ENCODE measurements at regions not wholly inside any gene's neighbourhood (a gene's known extent, or its start where the extent isn't known, plus 50 kb on each side); places are given as distances from the start of the nearest gene placed in this dataset.

DNA sequence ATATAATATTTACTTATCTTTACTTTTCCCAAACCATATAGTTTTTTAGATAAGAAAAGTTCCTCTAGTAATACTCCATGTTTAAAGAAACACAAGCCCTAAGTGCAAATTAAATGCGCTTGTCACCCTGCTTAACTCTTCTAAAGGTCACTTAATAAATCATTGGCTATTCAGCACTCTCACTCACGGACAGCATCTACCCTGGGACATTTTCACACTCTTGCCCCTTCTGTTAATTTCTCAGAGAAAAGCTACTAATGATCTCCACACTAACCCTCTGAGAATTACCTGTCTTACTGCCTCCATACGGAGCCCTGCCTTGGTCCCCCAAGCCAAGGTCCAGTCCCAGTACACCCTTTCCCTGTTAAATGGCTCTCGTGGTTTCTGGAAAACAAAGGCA is 102.2 kb downstream of the NRN1 start:
- Histone ChIP-seq H3K4me1 (peaks cover 5 to 19% (median 16%) of the 10 kb centered on the region in 4 donors), H3K27me3 (no peaks in the 10 kb centered on the region), H3K4me3 (no peak overlapping the region), H3K36me3 (no peaks in the 10 kb centered on the region), H3K9me3 (no peaks in the 10 kb centered on the region), H3K27ac (replicated peaks in 1 of 4) (no peak overlapping the region)
- intact Hi-C loops (cut with DNase I) = no loop called here
- WGBS = 71% methylated on average over 4 of the region's 4 CpGs
- no peak for DNase-seq (ENCODE audit: extremely low spot score)
- TF ChIP-seq POLR2A (IDR thresholded peaks at IDR 0.05; ENCODE audit: low read depth) (no peak), POLR2AphosphoS5 (IDR thresholded peaks at IDR 0.05) (no peak), EP300 (IDR thresholded peaks at IDR 0.05) (no peak)
- TF ChIP-seq, protein P1, sequence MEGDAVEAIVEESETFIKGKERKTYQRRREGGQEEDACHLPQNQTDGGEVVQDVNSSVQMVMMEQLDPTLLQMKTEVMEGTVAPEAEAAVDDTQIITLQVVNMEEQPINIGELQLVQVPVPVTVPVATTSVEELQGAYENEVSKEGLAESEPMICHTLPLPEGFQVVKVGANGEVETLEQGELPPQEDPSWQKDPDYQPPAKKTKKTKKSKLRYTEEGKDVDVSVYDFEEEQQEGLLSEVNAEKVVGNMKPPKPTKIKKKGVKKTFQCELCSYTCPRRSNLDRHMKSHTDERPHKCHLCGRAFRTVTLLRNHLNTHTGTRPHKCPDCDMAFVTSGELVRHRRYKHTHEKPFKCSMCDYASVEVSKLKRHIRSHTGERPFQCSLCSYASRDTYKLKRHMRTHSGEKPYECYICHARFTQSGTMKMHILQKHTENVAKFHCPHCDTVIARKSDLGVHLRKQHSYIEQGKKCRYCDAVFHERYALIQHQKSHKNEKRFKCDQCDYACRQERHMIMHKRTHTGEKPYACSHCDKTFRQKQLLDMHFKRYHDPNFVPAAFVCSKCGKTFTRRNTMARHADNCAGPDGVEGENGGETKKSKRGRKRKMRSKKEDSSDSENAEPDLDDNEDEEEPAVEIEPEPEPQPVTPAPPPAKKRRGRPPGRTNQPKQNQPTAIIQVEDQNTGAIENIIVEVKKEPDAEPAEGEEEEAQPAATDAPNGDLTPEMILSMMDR (IDR thresholded peaks at IDR 0.05) = no peak

DNA sequence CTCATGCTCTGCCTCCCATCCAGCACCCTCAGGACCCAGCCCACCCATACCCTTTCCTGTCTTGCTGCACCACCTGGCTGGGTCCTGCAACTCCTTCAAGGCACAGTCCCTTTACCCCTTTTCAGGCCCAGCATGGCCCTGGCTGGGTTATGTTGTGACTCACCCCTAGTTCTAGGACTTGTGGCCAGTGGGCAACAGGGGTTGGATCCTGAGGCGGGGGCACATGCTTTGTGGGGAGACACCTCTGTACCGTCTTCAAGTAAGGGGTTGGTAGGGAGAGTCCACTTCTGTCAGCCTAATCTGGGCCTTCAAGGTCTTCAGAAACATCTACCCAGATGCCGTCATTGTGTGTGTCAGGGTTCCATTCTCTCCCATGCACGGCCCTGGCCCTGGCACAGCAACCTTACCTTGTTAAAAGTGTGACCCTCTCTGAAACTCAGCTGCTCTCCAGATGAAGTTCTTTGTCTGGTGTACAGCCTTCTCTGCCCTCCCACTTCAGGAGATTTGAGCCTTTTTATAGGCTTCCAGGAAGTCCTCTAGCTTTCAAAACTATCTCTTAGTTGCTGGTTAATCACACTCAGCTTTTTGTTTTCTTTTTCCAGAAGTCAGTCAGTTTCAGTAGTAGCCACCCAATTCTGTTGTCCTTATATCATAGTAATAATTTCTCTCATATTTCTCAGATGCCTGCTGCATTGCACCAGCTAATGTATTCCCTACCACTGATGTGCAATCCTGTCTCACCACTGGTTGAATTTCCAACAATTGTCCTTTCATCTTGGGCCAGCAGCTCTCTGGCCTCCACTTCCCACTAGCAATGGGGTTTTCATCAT is 107.3 kb downstream of the NRN1 start:
- WGBS = 91% methylated on average over 4 of the region's 4 CpGs
- intact Hi-C loops (cut with DNase I) = no loop called here
- no peaks in the 10 kb centered on the region for H3K36me3 ChIP-seq

DNA sequence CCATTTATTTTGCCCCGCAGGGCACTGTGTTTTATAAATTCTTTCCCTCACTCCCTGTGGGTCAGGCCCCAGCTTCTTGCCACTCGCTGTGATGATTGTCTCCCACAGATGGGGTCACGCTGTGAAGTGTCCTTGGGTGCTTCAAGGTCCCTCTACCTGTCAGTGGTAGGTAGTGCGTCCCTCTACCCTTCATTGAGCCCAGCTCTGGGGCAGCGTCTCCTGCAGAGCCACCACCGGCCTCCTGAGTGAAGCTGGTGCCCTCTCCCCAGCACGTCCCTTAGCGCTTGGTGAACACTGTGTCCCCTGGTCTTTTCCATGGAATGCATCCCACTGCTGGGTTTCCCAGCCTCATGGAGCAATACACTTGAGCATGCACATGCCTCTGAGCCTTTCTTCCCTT is 108.2 kb downstream of the NRN1 start:
- Histone ChIP-seq H3K9me3 (no peaks in the 10 kb centered on the region), H3K27me3 (no peaks in the 10 kb centered on the region), H3K27ac (replicated peaks in 1 of 4) (no peak overlapping the region), H3K4me1 (peaks cover 0 to 12% (median 7%) of the 10 kb centered on the region in 4 donors), H3K36me3 (no peaks in the 10 kb centered on the region), H3K4me3 (no peak overlapping the region)
- no peak for DNase-seq (ENCODE audit: extremely low spot score)
- 90% methylated on average over 8 of the region's 8 CpGs for WGBS
- intact Hi-C loops (cut with DNase I) = no loop called here
- TF ChIP-seq EP300 (IDR thresholded peaks at IDR 0.05) = no peak
- TF ChIP-seq, protein P1 (IDR thresholded peaks at IDR 0.05) = no peak

More for the DNA sequence above, 107.3 kb downstream of the NRN1 start:
- Histone ChIP-seq H3K4me3 (no peak overlapping the region), H3K27ac (replicated peaks in 1 of 4) (no peak overlapping the region), H3K27me3 (no peaks in the 10 kb centered on the region), H3K4me1 (peaks cover 0 to 8% (median 1%) of the 10 kb centered on the region in 4 donors), H3K9me3 (no peaks in the 10 kb centered on the region)
- DNase-seq (ENCODE audit: extremely low spot score) = no peak
- TF ChIP-seq POLR2AphosphoS5 (IDR thresholded peaks at IDR 0.05) (no peak), EP300 (IDR thresholded peaks at IDR 0.05) (no peak)
- TF ChIP-seq, protein P1 (IDR thresholded peaks at IDR 0.05) = no peak

DNA sequence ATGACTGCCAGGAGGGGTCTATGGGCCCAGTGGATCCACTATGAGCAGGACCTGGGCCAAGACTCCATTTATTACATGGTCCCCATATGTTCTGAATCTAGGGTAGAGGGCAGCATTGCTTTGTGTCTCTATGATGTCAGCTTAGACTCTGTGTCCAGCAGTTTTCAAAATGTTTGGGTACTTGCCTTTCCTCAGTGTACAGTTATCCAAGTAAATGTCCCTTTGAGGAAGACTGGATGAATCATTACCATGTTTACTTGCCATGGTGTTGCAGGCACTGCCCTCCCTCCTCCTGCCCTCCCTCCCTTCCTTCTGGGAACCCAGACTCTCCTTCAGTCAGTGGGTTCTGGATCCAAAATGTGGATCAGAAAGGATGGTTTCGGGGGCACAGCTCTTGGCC is 108.6 kb downstream of the NRN1 start:
- H3K27ac ChIP-seq (replicated peaks in 1 of 4) = no peak overlapping the region
- no peaks in the 10 kb centered on the region for H3K9me3 ChIP-seq
- no peak overlapping the region for H3K4me3 ChIP-seq
- H3K27me3 ChIP-seq = no peaks in the 10 kb centered on the region
- DNase-seq (ENCODE audit: extremely low spot score) = peak; percentile 89
- WGBS = 94% methylated on average over 1 of the region's 1 CpG
- no peaks in the 10 kb centered on the region for H3K36me3 ChIP-seq
- intact Hi-C loops (cut with DNase I) = no loop called here
- H3K4me1 ChIP-seq = peaks cover 0 to 12% (median 7%) of the 10 kb centered on the region in 4 donors
- TF ChIP-seq EP300 (IDR thresholded peaks at IDR 0.05) (no peak), POLR2A (IDR thresholded peaks at IDR 0.05; ENCODE audit: low read depth) (no peak), POLR2AphosphoS5 (IDR thresholded peaks at IDR 0.05) (no peak)
- TF ChIP-seq, protein P1 (IDR thresholded peaks at IDR 0.05) = no peak
